Parathyroid adenoma (tissue), 2 donors: ENCODE measurements at regions not wholly inside any gene's neighbourhood (a gene's known extent, or its start where the extent isn't known, plus 50 kb on each side); places are given as distances from the start of the nearest gene placed in this dataset.

Experiments
- H2AFZ ChIP-seq: fragments of 300-600 bp; sonication (generic); one replicate; pipeline ENCODE4 v1.7.0; 2017; ENCODE audit warnings: antibody characterized with exemption, mild to moderate bottlenecking
- H3K27ac ChIP-seq: fragments of 300-600 bp; sonication (generic); one replicate; pipeline ENCODE4 v1.7.0; 2017
- H3K27me3 ChIP-seq: fragments of 300-600 bp; sonication (generic); one replicate; pipeline ENCODE4 v1.7.0; 2017; ENCODE audit warnings: low read length; ENCODE audit not compliant: control insufficient read depth, insufficient read depth
- H3K36me3 ChIP-seq: fragments of 300-600 bp; sonication (generic); one replicate; pipeline ENCODE4 v1.7.0; 2017; ENCODE audit warnings: low read length; ENCODE audit not compliant: control insufficient read depth, insufficient read depth
- H3K4me1 ChIP-seq: fragments of 300-600 bp; sonication (generic); one replicate; pipeline ENCODE4 v1.7.0; 2017; ENCODE audit warnings: control low read depth
- H3K4me2 ChIP-seq: fragments of 300-600 bp; sonication (generic); one replicate; pipeline ENCODE4 v1.7.0; 2017; ENCODE audit warnings: low read length
- H3K4me3 ChIP-seq: fragments of 300-600 bp; sonication (generic); one replicate; pipeline ENCODE4 v1.7.0; 2017; ENCODE audit warnings: low read depth, low read length
- H3K79me2 ChIP-seq: fragments of 300-600 bp; sonication (generic); one replicate; pipeline ENCODE4 v1.7.0; 2017; ENCODE audit warnings: control low read depth
- H3K9ac ChIP-seq: fragments of 300-600 bp; sonication (generic); one replicate; pipeline ENCODE4 v1.7.0; 2017; ENCODE audit warnings: mild to moderate bottlenecking
- H3K9me3 ChIP-seq: fragments of 300-600 bp; sonication (generic); one replicate; pipeline ENCODE4 v1.7.0; 2017; ENCODE audit warnings: low read length; ENCODE audit not compliant: control insufficient read depth
- TF ChIP-seq, protein P1 (sequence below): fragments of 300-600 bp; sonication (generic); IDR thresholded peaks from one replicate; pipeline ENCODE4 v1.7.0; 2017; ENCODE audit warnings: antibody characterized with exemption, mild to moderate bottlenecking
- donor health status: primary hyperparathyroidism.

DNA sequence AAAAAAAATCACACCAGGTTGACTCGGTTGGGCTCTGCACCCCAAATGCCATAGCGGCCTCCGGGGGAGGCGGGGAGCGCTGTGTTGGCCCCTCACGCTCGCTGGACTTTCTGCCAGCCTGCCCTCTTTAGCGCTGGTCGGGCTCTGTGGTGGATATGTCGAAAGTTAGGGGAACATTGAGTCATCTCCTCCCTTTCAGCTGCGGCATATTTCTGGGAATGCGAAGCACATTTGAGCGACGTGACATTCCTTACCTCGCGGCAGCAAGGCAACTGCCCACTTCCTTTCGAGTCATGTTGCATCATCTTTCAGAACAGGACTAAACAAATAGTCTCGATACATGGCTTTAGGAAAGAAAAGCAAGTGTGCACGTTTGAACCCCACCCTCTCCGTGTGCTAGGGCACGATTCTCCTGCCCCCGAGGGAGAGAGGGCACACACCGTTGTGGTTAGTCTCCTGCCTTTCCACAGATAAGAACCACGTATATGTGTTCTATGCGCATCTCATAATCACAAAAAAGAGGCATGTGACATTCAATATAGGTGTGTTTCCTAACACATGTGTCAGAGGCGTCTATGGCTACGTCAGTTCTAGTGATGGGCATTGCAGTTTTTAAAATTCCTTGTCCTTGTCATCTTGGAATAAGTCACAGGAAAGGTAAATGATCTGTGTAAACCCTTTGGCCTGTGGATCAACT, 105.9 kb upstream of the SLC45A1 start:
- Histone ChIP-seq H3K79me2 (no peaks in the 10 kb centered on the region), H3K4me3 (no peak overlapping the region), H3K36me3 (no peaks in the 10 kb centered on the region), H3K9ac (no peak overlapping the region), H3K27ac (no peak overlapping the region), H2AFZ (no peak overlapping the region), H3K4me1 (no peaks in the 10 kb centered on the region), H3K9me3 (no peaks in the 10 kb centered on the region), H3K4me2 (no peak overlapping the region), H3K27me3 (no peaks in the 10 kb centered on the region)
- TF ChIP-seq, protein P1, sequence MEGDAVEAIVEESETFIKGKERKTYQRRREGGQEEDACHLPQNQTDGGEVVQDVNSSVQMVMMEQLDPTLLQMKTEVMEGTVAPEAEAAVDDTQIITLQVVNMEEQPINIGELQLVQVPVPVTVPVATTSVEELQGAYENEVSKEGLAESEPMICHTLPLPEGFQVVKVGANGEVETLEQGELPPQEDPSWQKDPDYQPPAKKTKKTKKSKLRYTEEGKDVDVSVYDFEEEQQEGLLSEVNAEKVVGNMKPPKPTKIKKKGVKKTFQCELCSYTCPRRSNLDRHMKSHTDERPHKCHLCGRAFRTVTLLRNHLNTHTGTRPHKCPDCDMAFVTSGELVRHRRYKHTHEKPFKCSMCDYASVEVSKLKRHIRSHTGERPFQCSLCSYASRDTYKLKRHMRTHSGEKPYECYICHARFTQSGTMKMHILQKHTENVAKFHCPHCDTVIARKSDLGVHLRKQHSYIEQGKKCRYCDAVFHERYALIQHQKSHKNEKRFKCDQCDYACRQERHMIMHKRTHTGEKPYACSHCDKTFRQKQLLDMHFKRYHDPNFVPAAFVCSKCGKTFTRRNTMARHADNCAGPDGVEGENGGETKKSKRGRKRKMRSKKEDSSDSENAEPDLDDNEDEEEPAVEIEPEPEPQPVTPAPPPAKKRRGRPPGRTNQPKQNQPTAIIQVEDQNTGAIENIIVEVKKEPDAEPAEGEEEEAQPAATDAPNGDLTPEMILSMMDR: no peak

DNA sequence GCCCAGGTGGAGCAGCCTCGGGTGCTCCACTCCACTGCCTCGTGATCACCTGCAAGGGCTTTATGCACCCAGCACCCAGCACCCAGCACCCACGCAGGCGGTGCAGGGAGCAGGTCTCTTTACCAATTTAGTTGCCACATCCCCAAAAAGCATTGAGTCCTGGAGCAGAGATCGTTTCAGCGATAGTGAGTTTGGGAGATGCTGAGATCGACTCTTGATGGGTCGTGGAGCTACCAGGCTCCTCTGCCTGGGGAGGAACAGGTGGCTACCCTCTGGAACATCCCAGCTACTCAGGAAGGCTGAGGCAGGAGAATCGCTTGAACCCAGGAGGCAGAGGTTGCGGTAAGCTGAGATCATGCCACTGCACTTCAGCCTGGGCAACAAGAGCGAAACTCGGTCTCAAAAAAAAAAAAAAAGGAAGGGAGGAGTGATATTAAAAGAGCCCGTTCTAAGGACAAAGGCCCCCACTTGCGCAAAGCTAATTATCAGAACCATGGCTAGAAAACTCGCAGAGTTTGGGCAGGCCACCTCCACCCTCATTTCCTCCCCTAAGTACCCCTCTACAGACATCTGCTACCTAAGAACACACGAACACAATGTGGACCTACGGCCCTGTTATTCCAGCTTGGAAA, 106.5 kb upstream of the SLC45A1 start:
- no peak overlapping the region for H3K4me2 ChIP-seq
- TF ChIP-seq, protein P1: no peak
- H3K27ac ChIP-seq: no peak overlapping the region
- H3K27me3 ChIP-seq: no peaks in the 10 kb centered on the region
- H3K4me3 ChIP-seq: no peak overlapping the region
- H3K36me3 ChIP-seq: no peaks in the 10 kb centered on the region
- H3K79me2 ChIP-seq: no peaks in the 10 kb centered on the region
- no peak overlapping the region for H2AFZ ChIP-seq
- H3K9me3 ChIP-seq: no peaks in the 10 kb centered on the region
- no peaks in the 10 kb centered on the region for H3K4me1 ChIP-seq
- H3K9ac ChIP-seq: no peak overlapping the region

GRCh38 chr1:8207202-8207601, 110.7 kb upstream of the SLC45A1 start:
- Histone ChIP-seq H2AFZ (no peak overlapping the region), H3K36me3 (no peaks in the 10 kb centered on the region), H3K4me1 (peaks cover 11% of the 10 kb centered on the region), H3K4me2 (no peak overlapping the region), H3K9me3 (no peaks in the 10 kb centered on the region), H3K4me3 (no peak overlapping the region), H3K79me2 (no peaks in the 10 kb centered on the region), H3K27ac (no peak overlapping the region), H3K9ac (no peak overlapping the region), H3K27me3 (no peaks in the 10 kb centered on the region)
- TF ChIP-seq, protein P1: no peak

- Histone ChIP-seq H3K9ac (no peak overlapping the region), H3K27me3 (no peaks in the 10 kb centered on the region), H3K9me3 (no peaks in the 10 kb centered on the region), H3K4me1 (peaks cover 17% of the 10 kb centered on the region), H3K4me2 (no peak overlapping the region), H3K79me2 (no peaks in the 10 kb centered on the region), H3K36me3 (no peaks in the 10 kb centered on the region), H3K4me3 (no peak overlapping the region), H2AFZ (no peak overlapping the region), H3K27ac (no peak overlapping the region)
- TF ChIP-seq, protein P1: no peak
Measured at GRCh38 chr1:8206391-8206790, 111.5 kb upstream of the SLC45A1 start.

DNA sequence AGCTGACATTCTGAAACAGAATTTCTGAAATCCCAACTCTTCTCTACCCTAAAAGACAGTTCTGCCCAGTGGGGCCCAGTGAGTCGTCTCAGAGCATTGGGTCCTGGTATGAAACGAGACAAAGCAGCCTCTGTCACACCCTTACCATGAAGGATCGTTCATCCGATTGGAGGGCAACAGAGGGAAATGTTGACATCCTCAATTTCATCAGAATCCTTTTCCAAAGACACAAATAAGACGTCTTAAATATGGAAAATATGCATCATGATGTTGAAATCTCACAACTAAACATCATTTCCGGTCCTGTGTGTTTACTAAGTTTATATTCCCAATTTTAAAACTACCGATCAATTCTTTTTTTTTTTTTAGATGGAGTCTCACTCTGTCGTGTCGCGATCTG, 112.1 kb upstream of the SLC45A1 start:
- H3K9me3 ChIP-seq: no peaks in the 10 kb centered on the region
- no peaks in the 10 kb centered on the region for H3K79me2 ChIP-seq
- TF ChIP-seq, protein P1: no peak
- no peaks in the 10 kb centered on the region for H3K36me3 ChIP-seq
- no peak overlapping the region for H3K27ac ChIP-seq
- no peaks in the 10 kb centered on the region for H3K27me3 ChIP-seq
- H3K4me3 ChIP-seq: no peak overlapping the region
- no peak overlapping the region for H3K9ac ChIP-seq
- no peak overlapping the region for H3K4me2 ChIP-seq
- no peak overlapping the region for H2AFZ ChIP-seq
- peaks cover 20% of the 10 kb centered on the region for H3K4me1 ChIP-seq
